ENCODE measurements at regions not wholly inside any gene's neighbourhood (a gene's known extent, or its start where the extent isn't known, plus 50 kb on each side); places are given as distances from the start of the nearest gene placed in this dataset.
"Not testable (repeated sequence)": the region's sequence is repeated elsewhere in the genome, so short reads cannot be mapped to it uniquely, and the experiment has no call there.

GRCh38 chr2:145910416-145910815 lies 1390.5 kb upstream of the ZEB2 start:
- H3K36me3 Mint-ChIP-seq = no peaks in the 10 kb centered on the region
- H3K27ac Mint-ChIP-seq = no peak overlapping the region
- H3K4me1 Mint-ChIP-seq (ENCODE audit: low read depth) = no peaks in the 10 kb centered on the region
- no peaks in the 10 kb centered on the region for H3K27me3 Mint-ChIP-seq
- no peak overlapping the region for H3K4me3 Mint-ChIP-seq
- H3K9me3 Mint-ChIP-seq (ENCODE audit: low read depth) = no peaks in the 10 kb centered on the region

- Mint-ChIP-seq H3K4me3 (no peak overlapping the region), H3K27ac (no peak overlapping the region), H3K27me3 (no peaks in the 10 kb centered on the region)
Observed at GRCh38 chr2:145909766-145910165, 1389.8 kb upstream of the ZEB2 start.

GRCh38 chr2:145909175-145909755 lies 1389.3 kb upstream of the ZEB2 start:
- Mint-ChIP-seq H3K9me3 (ENCODE audit: low read depth) (no peaks in the 10 kb centered on the region), H3K36me3 (no peaks in the 10 kb centered on the region)

More at GRCh38 chr2:145909766-145910165, 1389.8 kb upstream of the ZEB2 start:
- Mint-ChIP-seq H3K4me1 (ENCODE audit: low read depth) (no peaks in the 10 kb centered on the region), H3K9me3 (ENCODE audit: low read depth) (no peaks in the 10 kb centered on the region), H3K36me3 (no peaks in the 10 kb centered on the region)

GRCh38 chr2:145906354-145906753 lies 1386.4 kb upstream of the ZEB2 start:
- H3K4me3 Mint-ChIP-seq = no peak overlapping the region
- H3K4me1 Mint-ChIP-seq (ENCODE audit: low read depth) = no peaks in the 10 kb centered on the region
- no peaks in the 10 kb centered on the region for H3K36me3 Mint-ChIP-seq
- no peaks in the 10 kb centered on the region for H3K9me3 Mint-ChIP-seq (ENCODE audit: low read depth)
- H3K27ac Mint-ChIP-seq = no peak overlapping the region
- H3K27me3 Mint-ChIP-seq = no peaks in the 10 kb centered on the region

More at GRCh38 chr2:145909175-145909755, 1389.3 kb upstream of the ZEB2 start:
- Mint-ChIP-seq H3K27ac (no peak overlapping the region), H3K4me3 (no peak overlapping the region), H3K27me3 (no peaks in the 10 kb centered on the region), H3K4me1 (ENCODE audit: low read depth) (no peaks in the 10 kb centered on the region)

- Mint-ChIP-seq H3K27me3 (no peaks in the 10 kb centered on the region), H3K4me3 (no peak overlapping the region), H3K36me3 (no peaks in the 10 kb centered on the region), H3K4me1 (ENCODE audit: low read depth) (no peaks in the 10 kb centered on the region), H3K27ac (no peak overlapping the region), H3K9me3 (ENCODE audit: low read depth) (no peaks in the 10 kb centered on the region)
Observed at GRCh38 chr2:145905371-145905770, 1385.5 kb upstream of the ZEB2 start.

- no peaks in the 10 kb centered on the region for H3K9me3 Mint-ChIP-seq (ENCODE audit: low read depth)
- H3K36me3 Mint-ChIP-seq = no peaks in the 10 kb centered on the region
- no peak overlapping the region for H3K4me3 Mint-ChIP-seq
- H3K27me3 Mint-ChIP-seq = no peaks in the 10 kb centered on the region
- H3K27ac Mint-ChIP-seq = no peak overlapping the region
- H3K4me1 Mint-ChIP-seq (ENCODE audit: low read depth) = no peaks in the 10 kb centered on the region
Observed at GRCh38 chr2:145897151-145897550, 1377.2 kb upstream of the ZEB2 start.

GRCh38 chr2:145887915-145888314 lies 1368.0 kb upstream of the ZEB2 start:
- Mint-ChIP-seq H3K36me3 (no peaks in the 10 kb centered on the region), H3K27ac (no peak overlapping the region), H3K4me3 (no peak overlapping the region), H3K9me3 (ENCODE audit: low read depth) (no peaks in the 10 kb centered on the region), H3K27me3 (no peaks in the 10 kb centered on the region), H3K4me1 (ENCODE audit: low read depth) (no peaks in the 10 kb centered on the region)

GRCh38 chr2:145880997-145881396 lies 1361.1 kb upstream of the ZEB2 start:
- not testable (repeated sequence) for H3K36me3 Mint-ChIP-seq; H3K27me3 Mint-ChIP-seq; H3K27ac Mint-ChIP-seq; H3K9me3 Mint-ChIP-seq (ENCODE audit: low read depth); H3K4me3 Mint-ChIP-seq; H3K4me1 Mint-ChIP-seq (ENCODE audit: low read depth)

GRCh38 chr2:145875016-145875415 lies 1355.1 kb upstream of the ZEB2 start:
- Mint-ChIP-seq H3K4me3 (no peak overlapping the region), H3K27ac (no peak overlapping the region), H3K27me3 (no peaks in the 10 kb centered on the region), H3K9me3 (ENCODE audit: low read depth) (no peaks in the 10 kb centered on the region), H3K4me1 (ENCODE audit: low read depth) (no peaks in the 10 kb centered on the region), H3K36me3 (no peaks in the 10 kb centered on the region)

- H3K4me1 Mint-ChIP-seq (ENCODE audit: low read depth) = no peaks in the 10 kb centered on the region
- H3K27me3 Mint-ChIP-seq = no peaks in the 10 kb centered on the region
- no peak overlapping the region for H3K4me3 Mint-ChIP-seq
- no peak overlapping the region for H3K27ac Mint-ChIP-seq
- no peaks in the 10 kb centered on the region for H3K9me3 Mint-ChIP-seq (ENCODE audit: low read depth)
- no peaks in the 10 kb centered on the region for H3K36me3 Mint-ChIP-seq
Observed at GRCh38 chr2:145874466-145874865, 1354.5 kb upstream of the ZEB2 start.

- Mint-ChIP-seq H3K36me3 (no peaks in the 10 kb centered on the region), H3K4me1 (ENCODE audit: low read depth) (no peaks in the 10 kb centered on the region), H3K27me3 (no peaks in the 10 kb centered on the region), H3K4me3 (no peak overlapping the region), H3K9me3 (ENCODE audit: low read depth) (no peaks in the 10 kb centered on the region), H3K27ac (no peak overlapping the region)
Observed at GRCh38 chr2:145864501-145864900, 1344.6 kb upstream of the ZEB2 start.

GRCh38 chr2:145861940-145862339 lies 1342.0 kb upstream of the ZEB2 start:
- Mint-ChIP-seq H3K4me3 (no peak overlapping the region), H3K27ac (no peak overlapping the region), H3K9me3 (ENCODE audit: low read depth) (no peaks in the 10 kb centered on the region), H3K27me3 (no peaks in the 10 kb centered on the region), H3K4me1 (ENCODE audit: low read depth) (no peaks in the 10 kb centered on the region), H3K36me3 (no peaks in the 10 kb centered on the region)

- Mint-ChIP-seq H3K4me3 (no peak overlapping the region), H3K36me3 (no peaks in the 10 kb centered on the region), H3K27me3 (no peaks in the 10 kb centered on the region), H3K9me3 (ENCODE audit: low read depth) (no peaks in the 10 kb centered on the region), H3K27ac (no peak overlapping the region), H3K4me1 (ENCODE audit: low read depth) (no peaks in the 10 kb centered on the region)
Observed at GRCh38 chr2:145860083-145860482, 1340.2 kb upstream of the ZEB2 start.

- Mint-ChIP-seq H3K4me1 (ENCODE audit: low read depth) (no peaks in the 10 kb centered on the region), H3K27ac (no peak overlapping the region)
Observed at GRCh38 chr2:145855142-145855541, 1335.2 kb upstream of the ZEB2 start.

GRCh38 chr2:145854039-145854755 lies 1334.3 kb upstream of the ZEB2 start:
- no peak overlapping the region for H3K27ac Mint-ChIP-seq
- no peaks in the 10 kb centered on the region for H3K4me1 Mint-ChIP-seq (ENCODE audit: low read depth)
- H3K9me3 Mint-ChIP-seq (ENCODE audit: low read depth) = no peaks in the 10 kb centered on the region
- H3K27me3 Mint-ChIP-seq = no peaks in the 10 kb centered on the region
- H3K36me3 Mint-ChIP-seq = no peaks in the 10 kb centered on the region
- no peak overlapping the region for H3K4me3 Mint-ChIP-seq

More at GRCh38 chr2:145855142-145855541, 1335.2 kb upstream of the ZEB2 start:
- Mint-ChIP-seq H3K9me3 (ENCODE audit: low read depth) (no peaks in the 10 kb centered on the region), H3K27me3 (no peaks in the 10 kb centered on the region), H3K4me3 (no peak overlapping the region), H3K36me3 (no peaks in the 10 kb centered on the region)

- Mint-ChIP-seq H3K27ac (no peak overlapping the region), H3K4me1 (ENCODE audit: low read depth) (no peaks in the 10 kb centered on the region), H3K4me3 (no peak overlapping the region), H3K9me3 (ENCODE audit: low read depth) (no peaks in the 10 kb centered on the region), H3K36me3 (no peaks in the 10 kb centered on the region), H3K27me3 (no peaks in the 10 kb centered on the region)
Observed at GRCh38 chr2:145851730-145852129, 1331.8 kb upstream of the ZEB2 start.

Data from activated naive CD8-positive, alpha-beta T cell (primary cell).